ENCODE measurements at regions not wholly inside any gene's neighbourhood (a gene's known extent, or its start where the extent isn't known, plus 50 kb on each side); places are given as distances from the start of the nearest gene placed in this dataset.

GRCh38 chrX:100089724-100090123 is 320.3 kb downstream of the PCDH19 start:
- TF ChIP-seq, protein P1, sequence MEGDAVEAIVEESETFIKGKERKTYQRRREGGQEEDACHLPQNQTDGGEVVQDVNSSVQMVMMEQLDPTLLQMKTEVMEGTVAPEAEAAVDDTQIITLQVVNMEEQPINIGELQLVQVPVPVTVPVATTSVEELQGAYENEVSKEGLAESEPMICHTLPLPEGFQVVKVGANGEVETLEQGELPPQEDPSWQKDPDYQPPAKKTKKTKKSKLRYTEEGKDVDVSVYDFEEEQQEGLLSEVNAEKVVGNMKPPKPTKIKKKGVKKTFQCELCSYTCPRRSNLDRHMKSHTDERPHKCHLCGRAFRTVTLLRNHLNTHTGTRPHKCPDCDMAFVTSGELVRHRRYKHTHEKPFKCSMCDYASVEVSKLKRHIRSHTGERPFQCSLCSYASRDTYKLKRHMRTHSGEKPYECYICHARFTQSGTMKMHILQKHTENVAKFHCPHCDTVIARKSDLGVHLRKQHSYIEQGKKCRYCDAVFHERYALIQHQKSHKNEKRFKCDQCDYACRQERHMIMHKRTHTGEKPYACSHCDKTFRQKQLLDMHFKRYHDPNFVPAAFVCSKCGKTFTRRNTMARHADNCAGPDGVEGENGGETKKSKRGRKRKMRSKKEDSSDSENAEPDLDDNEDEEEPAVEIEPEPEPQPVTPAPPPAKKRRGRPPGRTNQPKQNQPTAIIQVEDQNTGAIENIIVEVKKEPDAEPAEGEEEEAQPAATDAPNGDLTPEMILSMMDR (IDR thresholded peaks at IDR 0.05; ENCODE audit: low read depth, low read length): no peak
- TF ChIP-seq POLR2A (IDR thresholded peaks at IDR 0.05; ENCODE audit: extremely low read depth, insufficient read length): no peak

All from NB4 (cell line).